OCI-LY3 (cell line): ENCODE measurements at regions not wholly inside any gene's neighbourhood (a gene's known extent, or its start where the extent isn't known, plus 50 kb on each side); places are given as distances from the start of the nearest gene placed in this dataset.

Experiments
- H2AFZ ChIP-seq: fragments of 200-600, 300-600 bp; shearing (Covaris generic); 2 replicates; pipeline ENCODE4 v1.6.0; 2014; ENCODE audit warnings: antibody characterized with exemption, low read depth, low read length
- H3K27ac ChIP-seq: fragments of 200-600, 300-600 bp; sonication (generic); 2 replicates; pipeline ENCODE4 v1.5.1; 2014; ENCODE audit warnings: mild to moderate bottlenecking, low read length, moderate library complexity, mixed read lengths
- H3K27me3 ChIP-seq: fragments of 200-600, 300-600 bp; sonication (generic); 2 replicates; pipeline ENCODE4 v1.6.1; 2014; ENCODE audit warnings: low read depth, low read length, mixed read lengths
- H3K36me3 ChIP-seq: fragments of 200-600, 300-600 bp; sonication (generic); replicated peaks from 2 replicates; pipeline ENCODE3; 2014; ENCODE audit warnings: low read depth, low read length, mixed read lengths
- H3K4me1 ChIP-seq: fragments of 300-600, 200-600 bp; sonication (generic); 2 replicates; pipeline ENCODE4 v1.6.1; 2014; ENCODE audit warnings: low read length, mixed read lengths
- H3K4me2 ChIP-seq: fragments of 200-600, 300-600 bp; sonication (generic); 2 replicates; pipeline ENCODE4 v1.6.1; 2014; ENCODE audit warnings: low read length, mixed read lengths
- H3K4me3 ChIP-seq: fragments of 300-600, 200-600 bp; sonication (generic); 2 replicates; pipeline ENCODE4 v1.5.1; 2014; ENCODE audit warnings: antibody characterized with exemption, mild to moderate bottlenecking, low read length, moderate library complexity
- H3K79me2 ChIP-seq: fragments of 300-600, 200-600 bp; shearing (Covaris generic); 2 replicates; pipeline ENCODE4 v1.6.1; 2014; ENCODE audit warnings: mild to moderate bottlenecking, low read length, mixed read lengths
- H3K9ac ChIP-seq: fragments of 300-600, 200-600 bp; shearing (Covaris generic); 2 replicates; pipeline ENCODE4 v1.6.0; 2014; ENCODE audit warnings: mild to moderate bottlenecking, low read length, moderate library complexity
- H3K9me3 ChIP-seq: fragments of 200-600, 300-600 bp; shearing (Covaris generic); 2 replicates; pipeline ENCODE4 v1.6.1; 2014; ENCODE audit warnings: low read length, mixed read lengths; ENCODE audit not compliant: insufficient read depth
- H4K20me1 ChIP-seq: fragments of 200-600, 300-600 bp; sonication (generic); 2 replicates; pipeline ENCODE4 v1.6.1; 2016; ENCODE audit warnings: low read length, mixed read lengths; ENCODE audit not compliant: insufficient read depth
- EZH2phosphoT487 ChIP-seq: fragments of 200-600 bp; shearing (Covaris generic); IDR thresholded peaks from 2 replicates; pipeline ENCODE4 v1.6.1; 2018; ENCODE audit warnings: antibody characterized with exemption, mixed run types, low read depth
- TF ChIP-seq, protein P1 (sequence below): fragments of 200-600, 300-600 bp; sonication (generic); IDR thresholded peaks from 2 replicates; pipeline ENCODE4 v1.5.1; 2014; ENCODE audit warnings: antibody characterized with exemption, low read length, low read depth

DNA sequence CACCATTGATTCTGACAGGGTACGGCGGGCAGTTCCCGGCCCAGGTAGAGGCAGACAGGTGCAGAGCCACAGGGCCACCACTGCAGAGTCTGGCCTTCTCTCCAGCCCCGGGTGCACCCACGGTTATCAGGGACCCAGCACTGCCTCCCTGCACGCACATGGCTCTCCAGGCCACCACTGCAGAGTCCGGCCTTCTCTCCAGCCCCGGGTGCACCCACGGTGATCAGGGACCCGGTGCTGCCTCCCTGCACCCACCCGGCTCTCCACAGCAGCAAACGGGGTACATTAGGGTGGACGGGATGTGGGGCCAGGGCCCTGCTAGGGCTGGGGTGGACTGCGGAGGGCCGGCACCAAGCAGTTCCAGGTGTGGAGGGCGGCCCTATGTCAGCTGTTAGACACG is 272.9 kb downstream of the BRD1 start:
- Histone ChIP-seq H3K27me3 (no peaks in the 10 kb centered on the region), H3K79me2 (no peaks in the 10 kb centered on the region)

DNA sequence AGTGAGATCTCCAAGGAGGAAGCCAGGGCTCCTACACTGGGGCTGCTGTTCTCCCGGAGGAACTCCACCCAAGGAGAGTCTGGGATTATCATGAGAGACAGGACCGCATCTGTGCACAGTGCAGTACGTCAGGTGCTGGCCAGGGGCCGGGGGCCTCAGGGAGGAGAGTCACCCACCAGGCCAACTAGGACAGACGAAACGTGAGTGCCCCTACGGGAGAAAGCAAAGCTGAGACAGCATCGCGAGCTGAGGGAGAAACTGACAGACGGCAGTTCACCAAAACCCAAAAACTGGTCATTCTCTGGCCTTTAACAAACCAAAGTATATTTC is 273.4 kb downstream of the BRD1 start:
- H3K4me3 ChIP-seq, result no peak overlapping the region
- no peaks in the 10 kb centered on the region for H3K9me3 ChIP-seq

More for the DNA sequence above, 272.9 kb downstream of the BRD1 start:
- no peak overlapping the region for H3K4me3 ChIP-seq
- no peak overlapping the region for H2AFZ ChIP-seq
- H3K9ac ChIP-seq, result no peak overlapping the region
- no peaks in the 10 kb centered on the region for H4K20me1 ChIP-seq
- no peaks in the 10 kb centered on the region for H3K4me1 ChIP-seq
- H3K27ac ChIP-seq, result no peak overlapping the region
- no peaks in the 10 kb centered on the region for H3K9me3 ChIP-seq
- TF ChIP-seq, protein P1, sequence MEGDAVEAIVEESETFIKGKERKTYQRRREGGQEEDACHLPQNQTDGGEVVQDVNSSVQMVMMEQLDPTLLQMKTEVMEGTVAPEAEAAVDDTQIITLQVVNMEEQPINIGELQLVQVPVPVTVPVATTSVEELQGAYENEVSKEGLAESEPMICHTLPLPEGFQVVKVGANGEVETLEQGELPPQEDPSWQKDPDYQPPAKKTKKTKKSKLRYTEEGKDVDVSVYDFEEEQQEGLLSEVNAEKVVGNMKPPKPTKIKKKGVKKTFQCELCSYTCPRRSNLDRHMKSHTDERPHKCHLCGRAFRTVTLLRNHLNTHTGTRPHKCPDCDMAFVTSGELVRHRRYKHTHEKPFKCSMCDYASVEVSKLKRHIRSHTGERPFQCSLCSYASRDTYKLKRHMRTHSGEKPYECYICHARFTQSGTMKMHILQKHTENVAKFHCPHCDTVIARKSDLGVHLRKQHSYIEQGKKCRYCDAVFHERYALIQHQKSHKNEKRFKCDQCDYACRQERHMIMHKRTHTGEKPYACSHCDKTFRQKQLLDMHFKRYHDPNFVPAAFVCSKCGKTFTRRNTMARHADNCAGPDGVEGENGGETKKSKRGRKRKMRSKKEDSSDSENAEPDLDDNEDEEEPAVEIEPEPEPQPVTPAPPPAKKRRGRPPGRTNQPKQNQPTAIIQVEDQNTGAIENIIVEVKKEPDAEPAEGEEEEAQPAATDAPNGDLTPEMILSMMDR, result no peak
- TF ChIP-seq EZH2phosphoT487, result no peak
- H3K4me2 ChIP-seq, result no peak overlapping the region
- H3K36me3 ChIP-seq, result peaks cover 8% of the 10 kb centered on the region

DNA sequence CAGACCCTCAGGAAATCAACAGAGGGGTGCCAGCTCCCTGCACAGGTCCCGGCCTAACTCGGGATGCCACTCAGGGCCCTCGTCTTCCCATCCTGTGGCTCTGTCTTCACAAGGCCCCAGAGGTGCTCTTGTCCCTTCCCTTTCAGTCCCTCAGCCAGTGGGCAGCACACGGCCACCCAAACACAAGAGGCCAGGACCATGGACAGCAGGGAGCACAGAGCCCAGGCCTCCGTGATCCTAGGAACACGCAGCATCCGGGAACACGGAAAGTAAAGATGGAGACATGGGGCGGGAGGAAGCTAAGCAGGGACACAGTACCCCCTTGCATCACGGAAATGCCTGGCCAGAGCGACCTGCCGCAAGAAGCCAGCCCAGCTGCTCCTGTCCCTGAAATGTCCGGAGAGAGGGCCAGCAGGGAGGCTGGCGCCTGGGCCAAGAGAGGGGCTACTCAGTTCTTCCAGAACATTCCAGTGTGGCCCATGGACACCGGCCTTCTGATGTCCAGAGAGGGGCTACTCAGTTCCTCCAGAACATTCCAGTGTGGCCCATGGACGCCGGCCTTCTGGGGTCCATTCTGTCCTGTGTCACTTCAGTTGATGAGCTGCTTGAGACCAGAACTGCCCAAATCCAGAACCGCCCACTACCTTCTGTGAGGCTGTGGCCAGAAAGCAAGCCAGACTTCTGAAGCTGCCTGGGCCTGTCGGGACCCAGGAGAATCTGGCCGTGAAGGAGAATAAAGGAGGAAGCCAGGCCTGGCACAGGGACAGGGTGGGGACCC is 274.0 kb downstream of the BRD1 start:
- H4K20me1 ChIP-seq, result no peaks in the 10 kb centered on the region
- H3K4me1 ChIP-seq, result no peaks in the 10 kb centered on the region
- no peak overlapping the region for H2AFZ ChIP-seq
- no peaks in the 10 kb centered on the region for H3K27me3 ChIP-seq
- H3K9ac ChIP-seq, result no peak overlapping the region
- no peaks in the 10 kb centered on the region for H3K79me2 ChIP-seq
- H3K27ac ChIP-seq, result no peak overlapping the region
- no peak overlapping the region for H3K4me3 ChIP-seq
- no peaks in the 10 kb centered on the region for H3K9me3 ChIP-seq
- no peak overlapping the region for H3K4me2 ChIP-seq
- peaks cover 8% of the 10 kb centered on the region for H3K36me3 ChIP-seq
- TF ChIP-seq, protein P1, result no peak
- no peak for TF ChIP-seq EZH2phosphoT487

More for the DNA sequence above, 273.4 kb downstream of the BRD1 start:
- H2AFZ ChIP-seq, result no peak overlapping the region
- H4K20me1 ChIP-seq, result no peaks in the 10 kb centered on the region
- H3K4me1 ChIP-seq, result no peaks in the 10 kb centered on the region
- H3K9ac ChIP-seq, result no peak overlapping the region
- H3K36me3 ChIP-seq, result peaks cover 8% of the 10 kb centered on the region
- no peaks in the 10 kb centered on the region for H3K79me2 ChIP-seq
- TF ChIP-seq, protein P1, result no peak
- no peak for TF ChIP-seq EZH2phosphoT487
- no peaks in the 10 kb centered on the region for H3K27me3 ChIP-seq
- H3K4me2 ChIP-seq, result no peak overlapping the region
- no peak overlapping the region for H3K27ac ChIP-seq

DNA sequence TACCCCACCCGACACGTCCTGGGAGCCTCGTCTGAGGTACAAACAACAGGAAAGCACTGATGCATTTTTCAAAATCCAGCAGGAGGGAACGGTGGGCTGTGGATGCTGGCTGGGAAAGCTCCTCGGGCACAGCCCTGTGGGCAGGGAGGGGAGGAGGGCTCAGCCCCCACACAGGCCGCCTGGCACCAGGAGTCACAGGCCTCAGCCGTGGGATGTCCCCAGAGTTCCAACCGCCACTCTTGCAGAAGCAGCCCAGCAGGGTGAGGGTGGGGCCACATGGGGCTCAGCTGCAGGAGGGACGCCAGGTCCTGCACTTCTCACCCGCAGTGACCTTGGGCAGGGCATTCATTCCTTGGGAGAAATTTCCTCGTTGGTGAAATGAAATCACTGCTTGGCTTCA is 274.6 kb downstream of the BRD1 start:
- Histone ChIP-seq H3K4me3 (no peak overlapping the region), H3K4me2 (no peak overlapping the region), H3K27me3 (no peaks in the 10 kb centered on the region), H3K4me1 (no peaks in the 10 kb centered on the region), H3K9ac (no peak overlapping the region), H3K79me2 (no peaks in the 10 kb centered on the region), H4K20me1 (no peaks in the 10 kb centered on the region), H3K27ac (no peak overlapping the region), H2AFZ (no peak overlapping the region), H3K9me3 (no peaks in the 10 kb centered on the region), H3K36me3 (peaks cover 8% of the 10 kb centered on the region)
- no peak for TF ChIP-seq EZH2phosphoT487
- TF ChIP-seq, protein P1, result no peak
